IPS-20b (cell line): ENCODE measurements at regions not wholly inside any gene's neighbourhood (a gene's known extent, or its start where the extent isn't known, plus 50 kb on each side); places are given as distances from the start of the nearest gene placed in this dataset.
A peak's percentile ranks its signal among the peaks of the same experiment; 100 is the strongest.

Experiments
- H3K27ac ChIP-seq: one replicate; pipeline ENCODE4 v1.5.1; 2013; ENCODE audit warnings: low read length
- H3K27me3 ChIP-seq: 2 replicates; pipeline ENCODE4 v1.6.1; 2013; ENCODE audit warnings: mild to moderate bottlenecking, low read length, inconsistent platforms; ENCODE audit not compliant: insufficient read depth
- H3K36me3 ChIP-seq: 2 replicates; pipeline ENCODE4 v1.6.1; 2013; ENCODE audit warnings: low read depth, mild to moderate bottlenecking, inconsistent platforms, low read length, moderate library complexity; ENCODE audit not compliant: insufficient read depth
- H3K4me1 ChIP-seq: 2 replicates; pipeline ENCODE4 v1.6.1; 2013; ENCODE audit warnings: mild to moderate bottlenecking, control low read depth, inconsistent platforms, low read length, moderate library complexity; ENCODE audit not compliant: insufficient read depth
- H3K4me3 ChIP-seq: 2 replicates; pipeline ENCODE4 v1.5.1; 2013; ENCODE audit warnings: mild to moderate bottlenecking, low read length, inconsistent platforms
- H3K9ac ChIP-seq: 2 replicates; pipeline ENCODE4 v1.6.1; 2013; ENCODE audit warnings: low read depth, mild to moderate bottlenecking, inconsistent platforms, low read length, moderate library complexity
- H3K9me3 ChIP-seq: 2 replicates; pipeline ENCODE4 v1.6.1; 2013; ENCODE audit warnings: mild to moderate bottlenecking, low read depth, low read length, inconsistent platforms; ENCODE audit not compliant: insufficient read depth

GRCh38 chr10:36224431-36224985 lies 582.4 kb upstream of the FZD8 start:
- no peaks in the 10 kb centered on the region for H3K9me3 ChIP-seq
- H3K4me1 ChIP-seq = 0 out of 2 replicates have a peak, but pooled peaks cover 4% of the 10 kb centered on the region
- no peaks in the 10 kb centered on the region for H3K27me3 ChIP-seq
- no peak overlapping the region for H3K27ac ChIP-seq
- no peak overlapping the region for H3K9ac ChIP-seq
- H3K4me3 ChIP-seq = no peak overlapping the region
- no peaks in the 10 kb centered on the region for H3K36me3 ChIP-seq

- no peak overlapping the region for H3K9ac ChIP-seq
- no peak overlapping the region for H3K4me3 ChIP-seq
- 0 out of 2 replicates have a peak, but pooled peaks cover 4% of the 10 kb centered on the region for H3K4me1 ChIP-seq
- H3K27me3 ChIP-seq = no peaks in the 10 kb centered on the region
- no peaks in the 10 kb centered on the region for H3K36me3 ChIP-seq
- H3K27ac ChIP-seq = no peak overlapping the region
- no peaks in the 10 kb centered on the region for H3K9me3 ChIP-seq
Measured at GRCh38 chr10:36221101-36221500, 579.0 kb upstream of the FZD8 start.

- H3K27ac ChIP-seq = no peak overlapping the region
- H3K9ac ChIP-seq = no peak overlapping the region
- H3K4me3 ChIP-seq = no peak overlapping the region
- H3K4me1 ChIP-seq = 0 out of 2 replicates have a peak, but pooled peaks cover 4% of the 10 kb centered on the region
- H3K27me3 ChIP-seq = no peaks in the 10 kb centered on the region
- no peaks in the 10 kb centered on the region for H3K9me3 ChIP-seq
- no peaks in the 10 kb centered on the region for H3K36me3 ChIP-seq
Measured at GRCh38 chr10:36220151-36220550, 578.1 kb upstream of the FZD8 start.

- Histone ChIP-seq H3K4me1 (no peaks in the 10 kb centered on the region), H3K27me3 (no peaks in the 10 kb centered on the region), H3K4me3 (no peak overlapping the region), H3K9ac (no peak overlapping the region), H3K9me3 (no peaks in the 10 kb centered on the region), H3K36me3 (no peaks in the 10 kb centered on the region), H3K27ac (no peak overlapping the region)
Measured at GRCh38 chr10:36211856-36212255, 569.8 kb upstream of the FZD8 start.

- Histone ChIP-seq H3K36me3 (no peaks in the 10 kb centered on the region), H3K27me3 (no peaks in the 10 kb centered on the region), H3K27ac (no peak overlapping the region), H3K4me1 (no peaks in the 10 kb centered on the region), H3K9me3 (no peaks in the 10 kb centered on the region), H3K4me3 (no peak overlapping the region), H3K9ac (no peak overlapping the region)
Measured at GRCh38 chr10:36209480-36209879, 567.4 kb upstream of the FZD8 start.

GRCh38 chr10:36202881-36203280 lies 560.8 kb upstream of the FZD8 start:
- H3K4me1 ChIP-seq = 0 out of 2 replicates have a peak, but pooled peaks cover 4% of the 10 kb centered on the region
- no peak overlapping the region for H3K4me3 ChIP-seq
- no peaks in the 10 kb centered on the region for H3K36me3 ChIP-seq
- H3K27ac ChIP-seq = no peak overlapping the region
- peaks cover 7% of the 10 kb centered on the region; the same call in 1 of the 2 replicates for H3K9me3 ChIP-seq
- no peak overlapping the region for H3K9ac ChIP-seq
- no peaks in the 10 kb centered on the region for H3K27me3 ChIP-seq

GRCh38 chr10:36200577-36200976 lies 558.5 kb upstream of the FZD8 start:
- peaks cover 5% of the 10 kb centered on the region; the same call in 1 of the 2 replicates for H3K4me1 ChIP-seq
- peaks cover 8% of the 10 kb centered on the region; the same call in 1 of the 2 replicates for H3K9me3 ChIP-seq
- H3K4me3 ChIP-seq = no peak overlapping the region
- no peaks in the 10 kb centered on the region for H3K27me3 ChIP-seq
- no peak overlapping the region for H3K27ac ChIP-seq
- no peak overlapping the region for H3K9ac ChIP-seq
- no peaks in the 10 kb centered on the region for H3K36me3 ChIP-seq

- no peaks in the 10 kb centered on the region for H3K36me3 ChIP-seq
- H3K4me3 ChIP-seq = no peak overlapping the region
- no peak overlapping the region for H3K9ac ChIP-seq
- peaks cover 22% of the 10 kb centered on the region; the same call in 1 of the 2 replicates for H3K4me1 ChIP-seq
- no peak overlapping the region for H3K27ac ChIP-seq
- H3K27me3 ChIP-seq = no peaks in the 10 kb centered on the region
- H3K9me3 ChIP-seq = peaks cover 8% of the 10 kb centered on the region; the same call in 1 of the 2 replicates
Measured at GRCh38 chr10:36198322-36198721, 556.2 kb upstream of the FZD8 start.

GRCh38 chr10:36195364-36195763 lies 553.3 kb upstream of the FZD8 start:
- Histone ChIP-seq H3K27me3 (no peaks in the 10 kb centered on the region), H3K9ac (no peak overlapping the region), H3K4me3 (no peak overlapping the region), H3K36me3 (no peaks in the 10 kb centered on the region), H3K9me3 (peaks cover 15% of the 10 kb centered on the region; the same call in 1 of the 2 replicates), H3K27ac (no peak overlapping the region), H3K4me1 (peaks cover 20% of the 10 kb centered on the region; the same call in 1 of the 2 replicates)

GRCh38 chr10:36194276-36194675 lies 552.2 kb upstream of the FZD8 start:
- Histone ChIP-seq H3K36me3 (no peaks in the 10 kb centered on the region), H3K9me3 (peaks cover 15% of the 10 kb centered on the region; the same call in 1 of the 2 replicates), H3K27me3 (peaks cover 4% of the 10 kb centered on the region; the same call in 1 of the 2 replicates), H3K4me1 (peaks cover 19% of the 10 kb centered on the region; the same call in 1 of the 2 replicates), H3K27ac (no peak overlapping the region), H3K9ac (no peak overlapping the region), H3K4me3 (no peak overlapping the region)

- Histone ChIP-seq H3K27me3 (peaks cover 30% of the 10 kb centered on the region), H3K36me3 (no peaks in the 10 kb centered on the region), H3K27ac (no peak overlapping the region), H3K9me3 (peaks cover 7% of the 10 kb centered on the region; the same call in 1 of the 2 replicates), H3K4me3 (no peak overlapping the region), H3K9ac (no peak overlapping the region), H3K4me1 (peaks cover 37% of the 10 kb centered on the region; the same call in 1 of the 2 replicates)
Measured at GRCh38 chr10:36191009-36191408, 548.9 kb upstream of the FZD8 start.

GRCh38 chr10:36188461-36188860 lies 546.4 kb upstream of the FZD8 start:
- no peak overlapping the region for H3K9ac ChIP-seq
- H3K4me1 ChIP-seq = peaks cover 18% of the 10 kb centered on the region; the same call in 1 of the 2 replicates
- H3K27ac ChIP-seq = no peak overlapping the region
- peak overlapping the region; percentile 32; the same call in 1 of the 2 replicates for H3K4me3 ChIP-seq
- H3K36me3 ChIP-seq = no peaks in the 10 kb centered on the region
- peaks cover 7% of the 10 kb centered on the region; the same call in 1 of the 2 replicates for H3K9me3 ChIP-seq
- peaks cover 31% of the 10 kb centered on the region for H3K27me3 ChIP-seq
